Natural killer cell (primary cell): ENCODE measurements at regions not wholly inside any gene's neighbourhood (a gene's known extent, or its start where the extent isn't known, plus 50 kb on each side); places are given as distances from the start of the nearest gene placed in this dataset.

ENCODE experiments used
- ATAC-seq, 3 donors: fragments of 150-1000 bp in 2 of 3; fragments of 200-7000 bp in 1 of 3; cut with Tn5 transposase; 1 replicate in 1 of 3; 2 replicates in 2 of 3; pipeline ENCODE4 v1.10.0; 2021; ENCODE audit warnings: mild to moderate bottlenecking in 2 of 3, moderate library complexity in 2 of 3
- DNase-seq, 2 donors: peaks; one replicate each; pipeline versions ENCODE4 v3.0.0 to v3.0.0-alpha.2; 2013 to 2021; ENCODE audit warnings: mixed read lengths in 1 of 2
- H3K27ac ChIP-seq: one replicate; pipeline ENCODE4 v1.5.1; 2013; ENCODE audit warnings: mild to moderate bottlenecking, low read length
- H3K27me3 ChIP-seq: one replicate; pipeline ENCODE4 v1.6.1; 2013; ENCODE audit warnings: low read length; ENCODE audit not compliant: control insufficient read depth, insufficient read depth
- H3K36me3 ChIP-seq: one replicate; pipeline ENCODE4 v1.6.1; 2013; ENCODE audit warnings: low read length; ENCODE audit not compliant: control insufficient read depth, insufficient read depth
- H3K4me1 ChIP-seq: one replicate; pipeline ENCODE4 v1.6.1; 2013; ENCODE audit warnings: low read length; ENCODE audit not compliant: control insufficient read depth, insufficient read depth
- H3K4me3 ChIP-seq: one replicate; pipeline ENCODE4 v1.5.1; 2013; ENCODE audit warnings: low read length
- H3K9me3 ChIP-seq: one replicate; pipeline ENCODE4 v1.6.1; 2013; ENCODE audit warnings: low read length; ENCODE audit not compliant: control insufficient read depth, insufficient read depth
- H3K27ac Mint-ChIP-seq, 2 donors: one replicate each; pipeline ENCODE4 v1.8.0; 2022; ENCODE audit warnings: mild to moderate bottlenecking in 2 of 2, mixed read lengths in 2 of 2, moderate library complexity in 1 of 2
- H3K27me3 Mint-ChIP-seq, 2 donors: one replicate each; pipeline ENCODE4 v1.8.0; 2022; ENCODE audit warnings: low read depth in 2 of 2, mixed read lengths in 2 of 2
- H3K36me3 Mint-ChIP-seq: one replicate; pipeline ENCODE4 v1.8.0; 2022; ENCODE audit warnings: mixed read lengths
- H3K4me1 Mint-ChIP-seq, 2 donors: one replicate each; pipeline ENCODE4 v1.8.0; 2022; ENCODE audit warnings: mixed read lengths in 2 of 2
- H3K4me3 Mint-ChIP-seq: one replicate; pipeline ENCODE4 v1.8.0; 2022; ENCODE audit warnings: mild to moderate bottlenecking, moderate library complexity, mixed read lengths
- H3K9me3 Mint-ChIP-seq, 2 donors: one replicate each; pipeline ENCODE4 v1.8.0; 2022; ENCODE audit warnings: mixed read lengths in 2 of 2
- CTCF ChIP-seq: fragments of 200-600 bp; IDR thresholded peaks from one replicate; pipeline ENCODE4 v1.8.0; 2022; ENCODE audit warnings: antibody characterized with exemption
- WGBS: methylation state at CpG from one replicate; pipeline ENCODE4 v1.1.7; 2013; ENCODE audit warnings: missing lambda C conversion rate; ENCODE audit not compliant: insufficient coverage; 5-methylcytosine and 5-hydroxymethylcytosine counted together
- intact Hi-C: fragments of 100-400 bp; cut with micrococcal nuclease; formaldehyde crosslinking; loops from one replicate; pipeline ENCODE4 v1.14.2; 2022

- Histone ChIP-seq H3K36me3 (no peaks in the 10 kb centered on the region), H3K4me1 (no peaks in the 10 kb centered on the region), H3K27me3 (no peaks in the 10 kb centered on the region), H3K4me3 (no peak overlapping the region), H3K27ac (no peak overlapping the region), H3K9me3 (no peaks in the 10 kb centered on the region)
- WGBS = 100% methylated on average over 1 of the region's 2 CpGs
- Mint-ChIP-seq H3K27me3 (no peaks in the 10 kb centered on the region), H3K4me1 (no peaks in the 10 kb centered on the region), H3K9me3 (peaks cover 11 to 14% of the 10 kb centered on the region in 2 donors), H3K27ac (no peak overlapping the region), H3K4me3 (no peak overlapping the region), H3K36me3 (peaks cover 7% of the 10 kb centered on the region)
- ATAC-seq (no peak), DNase-seq (no peak)
- intact Hi-C loops = no loop called here
- no peak for TF ChIP-seq CTCF
Measured at GRCh38 chr14:28902930-28903329, 136.3 kb downstream of the FOXG1 start.

- Histone ChIP-seq H3K4me1 (no peaks in the 10 kb centered on the region), H3K4me3 (no peak overlapping the region), H3K36me3 (no peaks in the 10 kb centered on the region), H3K27ac (no peak overlapping the region), H3K9me3 (peaks cover 3% of the 10 kb centered on the region), H3K27me3 (no peaks in the 10 kb centered on the region)
- H3K9me3 Mint-ChIP-seq = peaks cover 17 to 20% of the 10 kb centered on the region in 2 donors
- no peaks in the 10 kb centered on the region for H3K27me3 Mint-ChIP-seq
- intact Hi-C loops = no loop called here
- ATAC-seq (no peak), DNase-seq (no peak)
- H3K4me3 Mint-ChIP-seq = no peak overlapping the region
- H3K36me3 Mint-ChIP-seq = peaks cover 9% of the 10 kb centered on the region
- H3K27ac Mint-ChIP-seq = no peak overlapping the region
- no peak for TF ChIP-seq CTCF
- H3K4me1 Mint-ChIP-seq = no peaks in the 10 kb centered on the region
Measured at GRCh38 chr14:28911521-28911920, 144.9 kb downstream of the FOXG1 start.

- Histone ChIP-seq H3K9me3 (peaks cover 3% of the 10 kb centered on the region), H3K4me3 (no peak overlapping the region), H3K27ac (no peak overlapping the region), H3K27me3 (no peaks in the 10 kb centered on the region), H3K4me1 (no peaks in the 10 kb centered on the region), H3K36me3 (no peaks in the 10 kb centered on the region)
- 91% methylated on average over 1 of the region's 1 CpG for WGBS
- Mint-ChIP-seq H3K27ac (no peak overlapping the region), H3K36me3 (peaks cover under 1% of the 10 kb centered on the region), H3K4me3 (no peak overlapping the region), H3K9me3 (peaks cover 16 to 24% of the 10 kb centered on the region in 2 donors), H3K4me1 (no peaks in the 10 kb centered on the region), H3K27me3 (no peaks in the 10 kb centered on the region)
- DNase-seq = no peak
- ATAC-seq = no peak
- intact Hi-C loops = no loop called here
- no peak for TF ChIP-seq CTCF
Measured at GRCh38 chr14:28913056-28913455, 146.5 kb downstream of the FOXG1 start.

- H3K4me1 ChIP-seq = no peaks in the 10 kb centered on the region
- no peak overlapping the region for H3K4me3 ChIP-seq
- TF ChIP-seq CTCF = no peak
- peaks cover 9 to 16% of the 10 kb centered on the region in 2 donors for H3K9me3 Mint-ChIP-seq
- ATAC-seq = no peak
- intact Hi-C loops = no loop called here
- peaks cover 6% of the 10 kb centered on the region for H3K36me3 Mint-ChIP-seq
- H3K4me3 Mint-ChIP-seq = no peak overlapping the region
- WGBS = 20% methylated on average over 1 of the region's 1 CpG
- no peak overlapping the region for H3K27ac ChIP-seq
- H3K27me3 ChIP-seq = no peaks in the 10 kb centered on the region
- H3K27me3 Mint-ChIP-seq = no peaks in the 10 kb centered on the region
- H3K4me1 Mint-ChIP-seq = no peaks in the 10 kb centered on the region
- DNase-seq = no peak
- H3K36me3 ChIP-seq = no peaks in the 10 kb centered on the region
- H3K9me3 ChIP-seq = no peaks in the 10 kb centered on the region
- no peak overlapping the region for H3K27ac Mint-ChIP-seq
Measured at GRCh38 chr14:28926122-28926521, 159.5 kb downstream of the FOXG1 start.
